Endothelial cell of umbilical vein (primary cell): ENCODE measurements at regions not wholly inside any gene's neighbourhood (a gene's known extent, or its start where the extent isn't known, plus 50 kb on each side); places are given as distances from the start of the nearest gene placed in this dataset.

ENCODE experiments used
- BruUV-seq: library from RNA; stranded (reverse); fragments of 400-500 nt; replicated peaks from 2 replicates; lab custom pipeline; 2021; lab: Mats Ljungman, UMichigan
- CTCF ChIA-PET: fragments of 300-600, 350-600 bp; sonication (Branson Sonifier 250); formaldehyde crosslinking; loops from one replicate; lab custom pipeline; 2021; ENCODE audit warnings: antibody characterized with exemption, inconsistent platforms; lab: Charles Lee
- POLR2A ChIA-PET: fragments of 300-600, 350-600 bp; sonication (Branson Sonifier 250); formaldehyde crosslinking; loops from one replicate; lab custom pipeline; 2021; ENCODE audit warnings: antibody characterized with exemption, inconsistent platforms; lab: Charles Lee
- DNase-seq: peaks from one replicate; pipeline ENCODE4 v3.0.0-alpha.2; 2011; ENCODE audit warnings: low read depth, low spot score
- FAIRE-seq: peaks from 2 replicates; lab custom pipeline; 2011; peaks lifted over from hg19 to GRCh38; lab: Jason Lieb, UNC
- H2AFZ ChIP-seq: 2 replicates; pipeline ENCODE4 v1.6.0; 2012; ENCODE audit warnings: low read depth, low read length, control low read depth, inconsistent platforms
- H3K27ac ChIP-seq: 2 replicates; pipeline ENCODE4 v1.5.1; 2011; ENCODE audit warnings: low read depth, mild to moderate bottlenecking, control low read depth, low read length, moderate library complexity; ENCODE audit not compliant: insufficient read depth
- H3K27me3 ChIP-seq, 2 experiments: 2 replicates each; pipeline versions ENCODE4 v1.6.0 to v1.6.1; 2011; ENCODE audit warnings: low read length in 2 of 2, mixed read lengths in 1 of 2; ENCODE audit not compliant: control insufficient read depth in 2 of 2, insufficient read depth in 2 of 2
- H3K36me3 ChIP-seq, 2 experiments: 2 replicates in 1 of 2; 3 replicates in 1 of 2; pipeline ENCODE4 v1.5.1; 2011; ENCODE audit warnings: low read length in 2 of 2, mild to moderate bottlenecking in 1 of 2, moderate library complexity in 1 of 2; ENCODE audit not compliant: control insufficient read depth in 2 of 2, insufficient read depth in 2 of 2; ENCODE audit errors: extremely low read depth in 1 of 2
- H3K4me1 ChIP-seq: 3 replicates; pipeline ENCODE4 v1.5.1; 2011; ENCODE audit warnings: mild to moderate bottlenecking, low read length; ENCODE audit not compliant: control insufficient read depth, insufficient read depth; ENCODE audit errors: extremely low read depth
- H3K4me2 ChIP-seq: 2 replicates; pipeline ENCODE4 v1.6.1; 2011; ENCODE audit warnings: low read length, control low read depth, mixed read lengths; ENCODE audit not compliant: insufficient read depth
- H3K4me3 ChIP-seq, 3 experiments: fragments of 200-600 bp in 1 of 3; sonication (generic), shearing (Covaris generic) in 1 of 3; replicated peaks in 1 of 3; 2 replicates each; pipeline ENCODE4 v1.5.1; 2011 to 2016; ENCODE audit warnings: control low read depth in 3 of 3, low read length in 3 of 3, mild to moderate bottlenecking in 2 of 3, inconsistent platforms in 1 of 3, low read depth in 1 of 3, moderate library complexity in 1 of 3; ENCODE audit not compliant: insufficient read depth in 1 of 3
- H3K79me2 ChIP-seq: 2 replicates; pipeline ENCODE4 v1.6.0; 2012; ENCODE audit warnings: low read length, inconsistent platforms; ENCODE audit not compliant: control insufficient read depth, insufficient read depth
- H3K9ac ChIP-seq: replicated peaks from 2 replicates; pipeline ENCODE3; 2011; ENCODE audit warnings: low read length, control low read depth; ENCODE audit not compliant: insufficient read depth; ENCODE audit errors: extremely low read depth
- H3K9me1 ChIP-seq: replicated peaks from 3 replicates; pipeline ENCODE4 v1.6.0; 2011; ENCODE audit warnings: mild to moderate bottlenecking, low read length; ENCODE audit not compliant: control insufficient read depth, insufficient read depth; ENCODE audit errors: extremely low read depth
- H3K9me3 ChIP-seq: replicated peaks from 2 replicates; pipeline ENCODE4 v1.5.1; 2012; ENCODE audit warnings: low read length, inconsistent platforms; ENCODE audit not compliant: control insufficient read depth, insufficient read depth
- H4K20me1 ChIP-seq: replicated peaks from 2 replicates; pipeline ENCODE3; 2011; ENCODE audit warnings: mild to moderate bottlenecking, low read length; ENCODE audit not compliant: control insufficient read depth, insufficient read depth; ENCODE audit errors: extremely low read depth
- EZH2 ChIP-seq: IDR thresholded peaks from 2 replicates; pipeline ENCODE4 v1.6.1; 2012; ENCODE audit warnings: borderline replicate concordance, low read depth, mild to moderate bottlenecking, moderate library complexity, low read length, inconsistent platforms; ENCODE audit not compliant: severe bottlenecking
- FOS ChIP-seq: IDR thresholded peaks from 2 replicates; pipeline ENCODE4 v1.6.1; 2011; ENCODE audit warnings: mild to moderate bottlenecking, low read length, moderate library complexity, borderline replicate concordance; ENCODE audit not compliant: insufficient read depth
- GATA2 ChIP-seq: IDR thresholded peaks from 2 replicates; pipeline ENCODE4 v1.7.0; 2011; ENCODE audit warnings: low read depth, mild to moderate bottlenecking, moderate library complexity, mixed read lengths, low read length; ENCODE audit not compliant: insufficient read length, insufficient read depth
- JUN ChIP-seq: IDR thresholded peaks from 2 replicates; pipeline ENCODE4 v1.6.1; 2011; ENCODE audit warnings: borderline replicate concordance, low read depth; ENCODE audit not compliant: insufficient read length, insufficient read depth
- MYC ChIP-seq: IDR thresholded peaks from one replicate; pipeline ENCODE4 v1.6.1; 2011; ENCODE audit warnings: mild to moderate bottlenecking, low read depth, low read length
- POLR2A ChIP-seq: IDR thresholded peaks from 2 replicates; pipeline ENCODE4 v1.6.1; 2012; ENCODE audit warnings: low read depth, mild to moderate bottlenecking, control low read depth, low read length
- POLR2AphosphoS5 ChIP-seq: IDR thresholded peaks from 2 replicates; pipeline ENCODE4 v1.6.1; 2012; ENCODE audit warnings: low read depth, mild to moderate bottlenecking, control low read depth, low read length, moderate library complexity; ENCODE audit not compliant: insufficient read depth
- dilution Hi-C: fragments of 300-500 bp; cut with MboI; formaldehyde crosslinking; loops from one replicate; pipeline ENCODE4 v1.15.0; 2019; ENCODE audit warnings: low sequenced_read_pairs; ENCODE audit not compliant: extremely low pct_ligation_motif_present
- intact Hi-C: fragments of 100-400 bp; cut with micrococcal nuclease; formaldehyde crosslinking; loops from one replicate; pipeline ENCODE4 v1.10.0; 2022
- TF ChIP-seq, protein P1 (sequence below): IDR thresholded peaks from 2 replicates; pipeline ENCODE4 v1.6.1; 2011; ENCODE audit not compliant: insufficient read depth, insufficient read length
- TF ChIP-seq, protein P2 (sequence below), 2 donors: IDR thresholded peaks; 1 replicate in 1 of 2; 2 replicates in 1 of 2; pipeline ENCODE4 v1.5.1; 2011; ENCODE audit warnings: low read length in 2 of 2, mild to moderate bottlenecking in 2 of 2, moderate library complexity in 2 of 2, control low read depth in 1 of 2, inconsistent platforms in 1 of 2, low read depth in 1 of 2; ENCODE audit not compliant: insufficient read depth in 1 of 2; ENCODE audit errors: extremely low read depth in 1 of 2

- H3K27ac ChIP-seq: no peak overlapping the region
- dilution Hi-C loops (no loop called here), intact Hi-C loops (no loop called here)
These were observed 376.6 kb downstream of the TMA16 start for GRCh38 chr4:163871078-163871477.

More at GRCh38 chr4:163871078-163871477, 376.6 kb downstream of the TMA16 start:
- H3K9me1 ChIP-seq: no peaks in the 10 kb centered on the region
- no peaks in the 10 kb centered on the region for H3K79me2 ChIP-seq
- H2AFZ ChIP-seq: no peak overlapping the region
- no peak for DNase-seq
- no peak for TF ChIP-seq MYC
- no peak for TF ChIP-seq POLR2A
- TF ChIP-seq POLR2AphosphoS5: no peak
- no peak for TF ChIP-seq JUN
- TF ChIP-seq, protein P1, sequence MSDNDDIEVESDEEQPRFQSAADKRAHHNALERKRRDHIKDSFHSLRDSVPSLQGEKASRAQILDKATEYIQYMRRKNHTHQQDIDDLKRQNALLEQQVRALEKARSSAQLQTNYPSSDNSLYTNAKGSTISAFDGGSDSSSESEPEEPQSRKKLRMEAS: no peak
- no peak for TF ChIP-seq FOS
- TF ChIP-seq EZH2: no peak
- no peak for TF ChIP-seq GATA2
- TF ChIP-seq, protein P2, sequence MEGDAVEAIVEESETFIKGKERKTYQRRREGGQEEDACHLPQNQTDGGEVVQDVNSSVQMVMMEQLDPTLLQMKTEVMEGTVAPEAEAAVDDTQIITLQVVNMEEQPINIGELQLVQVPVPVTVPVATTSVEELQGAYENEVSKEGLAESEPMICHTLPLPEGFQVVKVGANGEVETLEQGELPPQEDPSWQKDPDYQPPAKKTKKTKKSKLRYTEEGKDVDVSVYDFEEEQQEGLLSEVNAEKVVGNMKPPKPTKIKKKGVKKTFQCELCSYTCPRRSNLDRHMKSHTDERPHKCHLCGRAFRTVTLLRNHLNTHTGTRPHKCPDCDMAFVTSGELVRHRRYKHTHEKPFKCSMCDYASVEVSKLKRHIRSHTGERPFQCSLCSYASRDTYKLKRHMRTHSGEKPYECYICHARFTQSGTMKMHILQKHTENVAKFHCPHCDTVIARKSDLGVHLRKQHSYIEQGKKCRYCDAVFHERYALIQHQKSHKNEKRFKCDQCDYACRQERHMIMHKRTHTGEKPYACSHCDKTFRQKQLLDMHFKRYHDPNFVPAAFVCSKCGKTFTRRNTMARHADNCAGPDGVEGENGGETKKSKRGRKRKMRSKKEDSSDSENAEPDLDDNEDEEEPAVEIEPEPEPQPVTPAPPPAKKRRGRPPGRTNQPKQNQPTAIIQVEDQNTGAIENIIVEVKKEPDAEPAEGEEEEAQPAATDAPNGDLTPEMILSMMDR (IDR thresholded peaks at IDR 0.05; ENCODE audit: extremely low read depth in 1 of 2, insufficient read depth in 1 of 2, low read depth in 1 of 2, low read length in 2 of 2): no peak
- no peak for FAIRE-seq
- ChIA-PET CTCF (no interaction called here), POLR2A (no interaction called here)
- H3K9ac ChIP-seq: no peak overlapping the region
- no peaks in the 10 kb centered on the region for H4K20me1 ChIP-seq
- H3K9me3 ChIP-seq: peaks cover 2% of the 10 kb centered on the region
- H3K36me3 ChIP-seq: no peaks in the 10 kb centered on the region
- H3K4me2 ChIP-seq: no peak overlapping the region
- H3K4me3 ChIP-seq: no peak overlapping the region
- H3K27me3 ChIP-seq: no peaks in the 10 kb centered on the region
- BruUV-seq: no TSS peak
- H3K4me1 ChIP-seq: no peaks in the 10 kb centered on the region
